Gastrocnemius medialis (tissue), 4 donors: ENCODE measurements at regions not wholly inside any gene's neighbourhood (a gene's known extent, or its start where the extent isn't known, plus 50 kb on each side); places are given as distances from the start of the nearest gene placed in this dataset.

Source experiments
- CTCF ChIP-seq, 5 experiments: fragments of 450-650 bp in 3 of 5; fragments of 200-600 bp in 2 of 5; sonication (generic) in 2 of 5; IDR thresholded peaks in 4 of 5; conservative IDR thresholded peaks in 1 of 5; 1 replicate in 4 of 5; 2 replicates in 1 of 5; pipeline ENCODE4 v1.5.1; 2016 to 2019; ENCODE audit warnings: antibody characterized with exemption in 5 of 5, mild to moderate bottlenecking in 3 of 5, moderate library complexity in 3 of 5
- POLR2A ChIP-seq, 2 donors: fragments of 450-650 bp; IDR thresholded peaks; one replicate each; pipeline ENCODE4 v1.6.1; 2017; ENCODE audit warnings: antibody characterized with exemption in 2 of 2, mild to moderate bottlenecking in 2 of 2, moderate library complexity in 2 of 2

- TF ChIP-seq CTCF (IDR thresholded peaks at IDR 0.05 in 4 of 5, conservative IDR thresholded peaks at IDR 0.05 in 1 of 5) (no peak), POLR2A (IDR thresholded peaks at IDR 0.05) (no peak)
These were observed 132.3 kb downstream of the ADCYAP1 start for GRCh38 chr18:1036926-1037325.
